COLO668 (cell line): ENCODE measurements at regions not wholly inside any gene's neighbourhood (a gene's known extent, or its start where the extent isn't known, plus 50 kb on each side); places are given as distances from the start of the nearest gene placed in this dataset.
"Not testable (repeated sequence)": the region's sequence is repeated elsewhere in the genome, so short reads cannot be mapped to it uniquely, and the experiment has no call there.

ENCODE experiments used
- DNase-seq: peaks from one replicate; lab custom pipeline; 2025; ENCODE audit not compliant: unreplicated experiment; lab: John Stamatoyannopoulos, UW

DNA sequence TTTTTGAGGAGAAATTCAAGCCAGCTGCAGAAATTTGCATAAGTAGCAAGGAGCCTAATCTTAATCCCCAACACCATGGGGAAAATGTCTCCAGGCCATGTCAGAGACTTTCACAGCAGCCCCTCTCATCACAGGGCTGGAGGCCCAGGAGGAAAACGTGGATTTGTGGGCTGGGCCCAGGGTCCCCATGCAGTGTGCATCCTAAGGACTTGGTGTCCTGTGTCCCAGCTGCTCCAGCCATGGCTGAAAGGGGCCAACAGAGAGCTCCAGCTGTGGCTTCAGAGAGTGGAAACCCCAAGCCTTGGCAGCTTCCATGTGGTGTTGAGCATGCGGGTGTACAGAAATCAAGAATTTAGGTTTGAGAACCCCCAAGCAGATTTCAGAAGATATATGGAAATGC is 1662.2 kb upstream of the CELF4 start:
- not testable (repeated sequence) for DNase-seq

DNA sequence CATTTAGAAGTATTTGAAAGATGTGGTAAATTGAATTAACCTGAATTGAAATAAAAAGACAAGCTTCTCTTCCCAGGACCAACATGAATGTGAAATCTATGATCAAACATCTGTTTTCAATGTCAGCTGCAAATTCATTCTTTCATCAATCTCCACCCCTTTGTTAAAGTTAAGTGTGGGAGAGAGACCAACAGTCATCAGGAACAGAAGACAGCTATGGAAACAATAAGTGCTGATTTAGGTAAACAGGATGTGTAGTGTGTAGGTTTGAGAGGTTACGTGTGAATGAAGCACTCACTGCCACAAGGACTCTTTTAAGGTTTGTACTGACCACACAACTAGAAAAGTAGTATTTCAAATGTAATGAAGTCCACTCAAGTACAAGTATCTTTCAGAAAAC is 1659.8 kb upstream of the CELF4 start:
- no peak for DNase-seq

DNA sequence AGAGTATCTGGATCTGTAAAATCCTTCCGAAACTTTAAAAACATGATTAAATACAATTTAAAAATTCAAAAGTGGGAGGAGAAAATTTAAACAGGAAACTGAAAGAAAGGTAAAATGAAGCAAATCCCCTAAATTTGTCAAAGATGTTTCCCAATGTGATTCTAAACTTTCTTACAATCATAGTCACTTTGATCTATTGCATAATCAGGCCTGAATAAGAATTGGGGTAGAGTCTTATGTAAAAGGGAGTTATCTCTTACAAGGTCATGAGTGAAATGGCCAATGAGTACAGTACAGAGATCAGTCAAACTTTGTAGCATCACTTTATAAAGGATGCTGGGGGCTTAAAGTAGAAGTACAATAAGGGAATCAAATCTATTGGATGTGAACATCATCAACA is 1657.7 kb upstream of the CELF4 start:
- DNase-seq = no peak

DNA sequence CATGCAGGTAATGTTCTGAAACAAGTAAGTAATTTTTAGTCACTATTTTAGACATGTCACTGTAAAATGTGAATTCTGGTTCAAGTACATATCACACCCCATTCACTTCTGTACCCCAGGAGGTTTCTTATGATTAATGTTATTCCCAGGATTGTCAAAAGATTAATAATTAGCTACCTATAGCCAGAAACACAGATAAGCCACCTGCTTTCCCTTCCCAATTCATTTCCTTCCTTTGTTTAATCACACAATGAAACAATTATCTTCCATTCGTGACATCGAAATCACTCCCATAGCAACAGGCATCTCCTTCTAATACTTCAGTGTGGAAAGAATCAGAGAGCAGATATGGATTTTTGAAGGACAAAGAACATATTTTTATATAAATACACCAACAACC is 1650.3 kb upstream of the CELF4 start:
- no peak for DNase-seq

DNA sequence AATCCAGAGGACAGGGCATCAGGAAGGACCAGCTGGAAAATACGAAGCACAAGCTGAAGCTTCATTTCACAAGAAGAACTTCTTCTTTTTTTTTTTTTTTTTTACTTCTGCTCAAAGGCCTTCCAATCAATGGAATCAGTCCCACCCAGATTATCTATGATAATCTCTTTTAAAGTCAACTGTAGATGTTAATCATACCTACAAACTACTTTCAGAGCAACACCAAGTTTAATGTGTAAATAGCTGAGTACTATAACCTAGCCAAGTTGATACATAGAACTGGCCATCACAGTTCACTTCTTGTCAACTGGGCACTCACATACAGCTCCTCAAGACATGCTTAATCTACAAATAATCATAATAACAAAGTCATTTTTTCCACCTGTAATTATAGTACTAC is 1645.9 kb upstream of the CELF4 start:
- no peak for DNase-seq

DNA sequence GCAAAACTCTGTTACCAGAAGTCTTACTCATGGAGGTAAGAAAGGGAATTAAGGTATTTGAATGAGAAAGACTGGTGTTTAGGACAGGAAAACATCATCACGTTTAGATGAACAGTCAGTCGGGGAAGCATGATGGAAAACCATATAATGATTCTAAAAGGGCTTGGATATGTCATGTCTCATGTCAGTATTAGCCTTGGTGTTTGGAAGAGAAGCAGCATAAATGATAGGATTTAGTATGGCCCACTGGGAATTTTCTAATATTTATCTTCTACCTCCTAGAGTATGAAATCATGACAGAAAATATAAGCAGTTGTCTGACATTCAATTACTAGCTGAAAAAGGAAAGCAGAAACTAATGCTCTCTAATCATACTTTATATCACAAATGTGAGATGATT is 1643.6 kb upstream of the CELF4 start:
- no peak for DNase-seq

DNA sequence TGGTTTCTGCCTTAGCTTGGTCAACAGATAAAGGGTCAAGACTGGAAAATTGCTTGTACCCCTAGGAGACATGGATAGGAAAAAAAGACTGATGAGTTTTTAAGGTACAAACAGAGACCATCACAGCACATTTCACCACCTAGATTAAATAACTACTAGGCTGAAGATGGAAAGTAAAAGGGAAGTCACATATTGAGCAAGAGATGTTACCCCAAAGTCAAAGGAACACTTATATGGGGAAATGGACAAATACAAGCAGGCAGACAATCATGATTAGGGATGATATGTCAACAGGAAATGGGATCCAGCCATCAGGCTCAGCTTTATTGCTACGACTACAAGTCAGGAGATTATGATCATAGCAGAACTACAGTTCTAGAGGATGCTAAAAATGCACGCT is 1643.1 kb upstream of the CELF4 start:
- no peak for DNase-seq

DNA sequence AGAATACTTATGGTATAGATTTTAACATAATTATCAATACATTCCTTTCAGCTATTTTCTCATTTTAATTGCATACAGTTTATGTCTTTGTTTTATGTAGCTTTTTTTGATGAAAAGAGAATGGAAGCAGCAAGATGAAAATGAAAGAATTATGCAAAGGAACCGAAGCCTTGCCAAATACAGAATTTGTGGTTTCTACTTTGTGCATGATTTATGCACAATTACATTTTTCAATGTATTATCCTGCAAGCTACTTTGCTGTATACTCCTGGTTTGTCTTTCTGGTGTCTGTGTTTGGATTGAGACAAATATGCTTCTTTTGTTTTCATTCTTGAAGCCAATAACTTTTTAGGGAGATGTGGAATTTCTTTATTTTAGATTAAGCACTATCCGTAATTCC is 1642.6 kb upstream of the CELF4 start:
- no peak for DNase-seq

DNA sequence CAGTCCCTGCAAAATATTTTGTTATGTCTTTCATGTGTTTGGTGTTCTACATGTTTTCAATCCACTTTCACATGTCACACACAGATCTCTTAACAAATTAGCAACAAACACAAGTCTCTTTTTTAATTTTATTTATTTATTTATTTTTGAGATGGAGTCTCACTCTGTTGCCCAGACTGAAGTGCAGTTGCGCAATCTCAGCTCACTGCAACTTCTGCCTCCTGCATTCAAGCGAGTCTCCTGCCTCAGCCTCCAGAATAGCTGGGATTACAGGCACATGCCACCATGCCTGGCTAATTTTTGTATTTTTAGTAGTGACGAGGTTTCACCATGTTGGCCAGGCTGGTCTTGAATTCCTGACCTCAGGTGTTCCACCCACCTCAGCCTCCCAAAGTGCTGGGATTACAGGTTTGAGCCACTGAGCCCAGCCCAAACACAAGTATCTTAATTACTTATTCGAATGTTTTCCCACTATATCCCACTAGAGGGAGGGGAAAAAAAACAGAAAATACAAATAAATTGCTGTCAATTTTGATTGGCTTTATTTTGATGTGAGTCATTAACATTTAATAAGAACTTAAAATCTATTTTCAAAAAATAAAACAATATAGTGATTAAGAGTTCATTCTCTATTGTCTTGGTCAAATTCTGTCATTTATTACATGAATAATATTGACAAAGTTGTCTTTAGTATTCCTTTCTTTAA is 1641.0 kb upstream of the CELF4 start:
- DNase-seq = not testable (repeated sequence)

DNA sequence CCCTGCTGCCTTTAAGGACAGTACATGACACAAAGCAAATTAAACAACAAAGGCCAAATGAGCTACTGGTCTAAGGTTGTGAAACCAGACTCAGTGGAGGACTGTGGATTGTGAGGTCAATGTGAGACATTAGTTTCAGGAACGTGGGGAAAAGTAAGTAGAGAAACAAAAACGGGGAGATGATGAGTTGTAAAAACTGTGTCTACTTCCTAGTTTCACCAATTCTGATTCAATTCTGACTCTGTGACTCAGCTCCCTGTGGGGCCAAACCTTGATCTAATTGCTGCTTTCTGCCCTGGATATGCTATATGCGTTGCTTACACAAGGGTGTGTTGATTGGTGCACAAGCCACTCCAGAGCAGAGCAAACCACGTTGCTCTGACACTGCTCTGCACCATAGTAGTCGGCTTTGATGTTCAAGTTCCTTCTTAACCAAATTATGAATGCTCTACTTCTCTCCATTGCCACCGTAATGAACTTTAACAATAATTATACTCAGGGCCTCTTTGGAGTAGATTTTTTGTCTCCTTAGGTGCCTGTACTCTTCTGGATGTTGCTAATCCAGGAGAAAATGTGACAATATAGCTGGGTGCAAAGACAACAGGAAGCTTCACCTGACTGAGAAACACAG is 1640.1 kb upstream of the CELF4 start:
- DNase-seq = no peak

DNA sequence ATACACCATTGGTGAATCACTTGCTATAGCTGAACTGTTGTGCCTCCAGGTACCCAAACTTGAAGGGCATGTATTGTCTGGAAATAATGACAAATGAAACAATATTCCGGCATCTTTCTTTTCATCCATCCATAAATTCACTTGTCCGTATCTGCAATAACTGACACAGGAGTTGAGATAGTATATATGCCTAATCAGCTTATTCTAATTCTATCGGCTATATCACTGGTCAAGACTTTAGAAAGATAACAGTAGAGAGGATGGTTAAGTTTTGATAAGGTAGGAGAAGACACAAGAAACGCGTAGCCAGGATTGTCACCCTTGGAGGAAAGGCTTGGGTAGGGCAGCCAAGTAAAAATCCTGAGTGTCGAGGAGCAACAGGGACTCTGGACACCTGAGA is 1634.6 kb upstream of the CELF4 start:
- DNase-seq = no peak

DNA sequence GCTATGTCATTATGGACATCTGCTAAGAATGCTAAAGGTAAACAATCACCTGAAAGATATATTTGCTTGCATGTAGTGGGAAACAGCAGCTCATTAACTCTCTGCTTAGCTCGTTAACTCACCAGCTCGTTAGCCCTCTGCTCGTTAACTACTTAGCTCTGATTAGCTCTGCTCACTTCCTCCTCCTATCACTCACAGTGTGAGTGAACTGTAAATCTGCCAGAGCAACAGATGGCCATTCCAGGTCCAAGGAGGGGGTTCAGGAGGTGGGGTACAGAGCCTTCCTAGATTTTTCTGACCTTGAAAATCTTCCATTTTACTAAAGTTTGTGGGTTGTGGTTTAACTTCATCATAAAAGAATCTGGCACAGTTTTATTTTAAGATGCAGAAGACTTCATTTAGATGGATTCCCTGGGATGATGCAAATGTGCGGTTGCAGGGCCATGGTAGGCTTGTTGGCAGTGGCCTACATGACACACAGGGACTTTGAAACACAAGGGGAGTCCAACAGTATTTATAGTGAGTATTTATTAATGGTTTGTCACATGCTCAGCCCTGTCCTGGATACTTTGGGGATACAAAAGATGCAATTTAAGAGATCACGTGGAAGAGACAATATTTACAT is 1633.7 kb upstream of the CELF4 start:
- DNase-seq = no peak

DNA sequence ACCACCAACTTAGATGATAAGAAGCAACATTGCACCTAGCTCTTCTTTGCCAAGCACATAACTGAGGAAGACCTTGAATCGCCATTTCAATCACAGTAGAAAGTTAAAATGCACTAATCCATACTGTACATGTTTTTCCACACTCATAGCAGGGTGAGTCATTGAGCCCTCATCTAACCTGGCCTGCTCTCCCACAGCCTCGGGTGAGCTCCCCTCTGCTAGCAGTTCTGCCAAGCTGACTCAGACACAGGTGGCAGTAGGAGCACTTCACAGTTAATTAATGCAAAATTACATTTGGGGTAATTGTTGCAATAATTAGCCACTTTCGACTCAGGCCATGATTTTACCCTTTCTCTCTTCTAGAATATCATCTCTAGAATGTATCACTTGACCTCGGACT is 1632.8 kb upstream of the CELF4 start:
- DNase-seq = peak; percentile 21

DNA sequence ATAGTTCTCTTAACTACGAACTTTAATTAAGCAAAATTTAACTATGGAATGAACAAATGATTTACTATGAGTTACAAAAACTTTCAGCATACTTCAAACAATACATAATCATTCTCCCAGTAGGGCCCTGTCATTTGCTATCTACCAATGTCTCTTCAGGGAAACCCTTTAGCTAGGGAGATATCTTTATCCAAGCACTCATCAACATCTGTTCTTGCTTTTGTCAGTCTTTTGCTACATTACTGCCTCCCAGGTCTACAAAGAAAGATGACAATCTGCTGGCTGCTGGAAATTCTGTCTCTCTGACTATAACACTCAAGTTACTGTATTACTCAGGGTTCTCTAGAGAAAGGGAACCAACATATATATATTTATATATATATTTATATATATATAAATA is 1626.3 kb upstream of the CELF4 start:
- DNase-seq = no peak

DNA sequence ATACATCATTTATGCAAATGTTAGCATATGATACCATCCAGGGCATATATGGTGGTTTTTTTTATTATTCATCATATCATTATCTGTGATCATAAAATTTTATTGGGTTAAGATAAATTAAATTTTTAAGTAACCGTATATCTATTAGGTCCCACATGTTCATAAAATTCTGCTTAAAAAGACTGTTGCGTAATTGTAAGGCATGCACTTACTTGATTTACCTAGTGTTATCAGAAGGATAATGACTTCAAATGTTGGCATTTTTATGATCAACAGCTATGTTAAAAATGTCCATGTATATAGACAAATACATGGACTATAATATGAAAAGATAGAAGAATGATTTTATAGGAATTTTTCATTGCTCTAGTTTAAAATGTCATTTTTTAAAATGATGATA is 1625.5 kb upstream of the CELF4 start:
- DNase-seq = no peak

DNA sequence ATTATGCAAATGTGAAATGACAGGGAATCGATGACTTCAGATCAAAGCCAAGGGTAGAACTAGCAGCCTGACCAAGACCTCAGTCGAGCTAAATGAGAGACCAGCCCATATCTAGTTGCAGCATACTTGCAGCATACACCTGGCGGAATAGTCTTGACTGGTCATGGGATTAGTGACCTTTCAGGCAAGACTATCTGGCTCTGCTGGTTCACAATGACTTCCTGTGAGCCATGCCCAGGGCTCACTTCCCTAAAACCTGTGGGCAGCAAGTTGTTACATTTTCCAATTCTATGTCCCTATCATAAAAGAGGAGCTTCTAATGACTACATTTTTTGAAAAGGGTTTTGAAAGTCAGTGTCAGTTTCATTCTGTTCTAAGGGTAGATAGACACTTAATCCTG is 1624.9 kb upstream of the CELF4 start:
- no peak for DNase-seq

DNA sequence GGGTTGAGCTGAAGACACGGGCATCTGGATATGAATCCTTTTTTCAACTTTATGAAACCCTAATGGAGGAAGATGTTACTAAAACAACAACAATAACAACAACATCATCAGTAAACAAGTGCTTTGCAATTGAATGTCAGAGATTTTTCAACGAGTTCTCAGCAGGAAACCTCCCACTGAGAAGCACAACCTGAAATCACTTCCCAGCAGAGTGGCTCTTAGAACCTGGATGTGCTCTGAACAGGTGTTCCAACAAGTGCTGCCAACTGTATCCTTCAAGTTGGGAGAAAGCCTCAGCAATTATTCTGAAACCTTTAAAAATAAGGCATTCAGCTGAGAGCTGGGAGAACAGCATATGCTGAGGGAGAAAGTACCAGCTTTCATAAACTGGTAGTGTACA is 1622.7 kb upstream of the CELF4 start:
- no peak for DNase-seq

DNA sequence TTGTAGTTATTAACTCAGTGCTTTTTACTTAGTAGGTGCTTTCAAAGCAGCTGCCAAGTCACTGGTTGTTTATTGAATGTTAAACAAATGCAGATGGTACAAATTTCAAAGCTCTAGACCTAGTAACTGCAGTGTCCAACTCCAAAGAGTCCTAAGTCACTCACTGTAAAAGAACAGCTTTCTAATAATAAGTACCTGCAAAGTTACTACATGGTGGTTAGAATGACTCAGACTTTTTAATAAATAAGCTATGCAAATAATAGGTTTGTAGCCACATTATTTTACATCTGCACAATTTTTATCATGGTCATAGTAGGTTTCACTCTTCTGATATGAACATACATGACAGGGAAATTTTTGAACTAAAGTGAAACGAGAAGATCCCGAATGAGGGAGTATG is 1620.4 kb upstream of the CELF4 start:
- no peak for DNase-seq

DNA sequence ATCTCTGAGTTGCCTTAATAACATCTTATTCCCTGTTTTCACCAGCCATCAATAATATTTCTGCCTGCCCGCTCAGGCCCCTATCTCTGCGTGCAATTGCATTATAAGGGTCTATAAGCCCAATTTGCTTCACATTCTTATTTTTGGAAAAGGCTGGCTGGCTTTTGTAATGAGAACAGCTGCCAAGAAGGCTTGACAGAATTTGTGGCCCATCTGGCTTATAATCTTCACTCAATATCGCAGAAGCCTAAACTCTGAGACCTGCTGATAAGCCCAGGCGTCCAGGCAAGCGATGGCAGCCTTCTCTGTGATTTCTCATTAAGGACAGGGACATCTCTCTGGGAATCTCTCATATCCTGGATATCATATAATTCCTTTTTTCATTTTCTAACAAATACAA is 1618.6 kb upstream of the CELF4 start:
- DNase-seq = no peak

DNA sequence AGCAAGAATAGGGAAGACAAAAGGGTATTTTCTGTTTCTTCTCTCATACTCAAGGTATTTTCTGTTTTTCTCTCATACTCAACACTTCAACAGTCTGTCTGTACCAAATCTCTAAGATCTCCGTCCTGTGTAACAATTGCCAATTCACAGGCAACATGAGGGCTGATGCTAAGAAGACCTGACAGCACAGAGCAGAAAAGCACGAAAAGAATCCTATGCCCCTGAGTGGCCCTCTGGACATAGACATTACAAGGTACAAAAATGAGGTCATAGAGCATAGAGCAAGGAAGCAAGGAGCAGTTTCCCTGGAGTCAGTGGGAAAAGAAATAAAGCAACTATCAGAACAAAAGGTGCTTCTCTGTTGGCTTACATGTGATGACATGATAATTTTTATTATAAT is 1612.6 kb upstream of the CELF4 start:
- DNase-seq = no peak

DNA sequence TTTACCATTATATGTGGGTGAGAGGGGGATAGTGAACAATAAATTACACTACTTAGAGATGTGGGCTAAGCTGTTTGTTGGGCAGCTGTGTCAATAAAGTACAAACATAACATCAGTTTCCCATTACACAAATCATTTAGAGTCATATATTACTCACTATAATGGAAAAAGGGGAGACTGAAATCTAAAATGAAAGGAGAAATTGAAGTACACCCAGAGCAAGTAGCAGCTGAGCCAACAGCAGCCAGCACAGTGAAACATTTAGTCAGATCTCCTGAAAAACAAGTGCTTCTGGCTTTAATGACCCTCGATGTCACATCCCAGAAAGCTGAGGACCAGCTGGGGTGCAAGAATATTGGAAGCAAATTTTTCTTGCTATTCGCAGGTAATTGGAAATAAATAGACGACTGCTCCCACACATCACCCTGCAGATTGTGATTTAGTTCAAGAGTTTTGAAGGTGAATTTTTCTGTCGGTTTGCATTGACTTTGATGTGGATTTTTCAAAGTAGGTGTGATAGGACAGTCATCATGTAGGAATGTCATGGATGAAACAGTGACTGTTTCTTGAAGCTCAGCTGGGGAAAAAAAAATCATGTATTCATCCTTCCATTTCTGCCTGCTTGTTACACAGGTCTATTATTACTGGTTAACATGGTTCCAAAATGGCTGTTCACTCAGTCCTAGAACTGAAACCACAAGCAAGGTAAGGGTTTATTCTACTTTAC is 1607.3 kb upstream of the CELF4 start:
- DNase-seq = peak; percentile 78

DNA sequence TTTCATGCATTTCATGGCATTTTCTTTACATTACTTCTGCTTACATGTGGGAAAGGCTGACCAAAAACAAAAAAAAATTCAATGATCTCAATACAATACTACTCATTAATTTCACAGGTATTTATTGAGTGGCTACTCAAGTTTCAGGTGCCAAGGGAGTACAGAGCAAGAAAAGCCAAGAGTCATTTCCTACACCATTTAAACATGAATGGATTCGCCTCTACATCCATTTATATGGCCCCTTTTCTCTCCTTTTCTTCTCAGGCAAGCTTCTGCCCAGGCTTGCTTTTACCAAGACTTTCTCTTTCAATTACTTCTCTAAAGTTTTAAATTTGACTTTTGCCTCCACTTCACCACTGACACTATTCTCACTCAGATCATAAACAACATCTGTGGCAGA is 1603.1 kb upstream of the CELF4 start:
- DNase-seq = no peak
